K562 (cell line): ENCODE measurements at regions not wholly inside any gene's neighbourhood (a gene's known extent, or its start where the extent isn't known, plus 50 kb on each side); places are given as distances from the start of the nearest gene placed in this dataset.

Experiments used
- SREBF1 ChIP-seq: fragments of 150-350 bp; IDR thresholded peaks from 2 replicates; pipeline ENCODE4 v1.6.1; 2014; ENCODE audit warnings: antibody characterized with exemption, low read depth, low read length, borderline replicate concordance
- TF ChIP-seq, protein P1 (sequence below): sonication (generic); formaldehyde crosslinking; IDR thresholded peaks from 2 replicates; pipeline ENCODE4 v1.8.0; 2022; ENCODE audit warnings: mild to moderate bottlenecking, low read depth, missing genetic modification reagents

DNA sequence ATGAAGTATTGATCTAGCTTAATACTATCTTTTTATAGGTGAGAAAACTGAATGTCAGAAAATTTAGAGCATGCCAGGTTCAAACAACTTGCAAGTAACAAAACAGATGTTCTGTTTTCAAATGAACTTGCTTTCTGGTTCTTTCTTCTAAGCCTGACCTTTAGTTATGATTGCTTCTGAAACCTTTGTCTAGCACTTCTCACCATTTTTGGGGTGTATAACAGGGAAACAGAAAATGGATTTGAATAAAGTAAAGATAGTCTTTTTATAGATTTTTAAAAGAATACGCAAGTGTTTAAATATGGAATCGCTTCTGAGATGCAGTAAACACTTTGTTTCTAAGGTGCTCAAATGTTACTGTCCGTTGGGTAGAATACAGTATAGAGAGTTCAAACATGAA lies 687.2 kb upstream of the CPEB2 start:
- TF ChIP-seq, protein P1, sequence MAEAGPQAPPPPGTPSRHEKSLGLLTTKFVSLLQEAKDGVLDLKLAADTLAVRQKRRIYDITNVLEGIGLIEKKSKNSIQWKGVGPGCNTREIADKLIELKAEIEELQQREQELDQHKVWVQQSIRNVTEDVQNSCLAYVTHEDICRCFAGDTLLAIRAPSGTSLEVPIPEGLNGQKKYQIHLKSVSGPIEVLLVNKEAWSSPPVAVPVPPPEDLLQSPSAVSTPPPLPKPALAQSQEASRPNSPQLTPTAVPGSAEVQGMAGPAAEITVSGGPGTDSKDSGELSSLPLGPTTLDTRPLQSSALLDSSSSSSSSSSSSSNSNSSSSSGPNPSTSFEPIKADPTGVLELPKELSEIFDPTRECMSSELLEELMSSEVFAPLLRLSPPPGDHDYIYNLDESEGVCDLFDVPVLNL (CRISPR knock-in tag): no peak
- no peak for TF ChIP-seq SREBF1
